ENCODE measurements at regions not wholly inside any gene's neighbourhood (a gene's known extent, or its start where the extent isn't known, plus 50 kb on each side); places are given as distances from the start of the nearest gene placed in this dataset.

DNA sequence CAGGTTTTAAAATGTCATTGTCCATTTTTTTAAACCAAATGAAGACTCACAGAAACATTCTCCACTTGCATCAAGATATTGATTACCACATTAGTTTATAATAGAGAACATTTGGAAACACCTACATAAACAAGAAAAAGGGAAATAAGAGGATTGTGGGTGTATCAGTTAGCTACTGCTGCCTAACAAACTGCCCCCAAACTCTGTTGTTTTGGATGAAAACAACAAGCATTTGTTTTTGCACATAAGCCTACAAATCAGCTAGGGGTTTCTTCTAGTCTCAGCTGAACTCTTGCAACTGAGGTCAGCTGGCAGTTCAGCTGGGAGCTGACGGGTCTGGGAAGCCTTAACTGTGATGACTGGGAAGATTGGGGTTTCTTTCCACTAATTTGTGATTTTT lies 464.4 kb downstream of the COG6 start:
- TF ChIP-seq, protein P1, sequence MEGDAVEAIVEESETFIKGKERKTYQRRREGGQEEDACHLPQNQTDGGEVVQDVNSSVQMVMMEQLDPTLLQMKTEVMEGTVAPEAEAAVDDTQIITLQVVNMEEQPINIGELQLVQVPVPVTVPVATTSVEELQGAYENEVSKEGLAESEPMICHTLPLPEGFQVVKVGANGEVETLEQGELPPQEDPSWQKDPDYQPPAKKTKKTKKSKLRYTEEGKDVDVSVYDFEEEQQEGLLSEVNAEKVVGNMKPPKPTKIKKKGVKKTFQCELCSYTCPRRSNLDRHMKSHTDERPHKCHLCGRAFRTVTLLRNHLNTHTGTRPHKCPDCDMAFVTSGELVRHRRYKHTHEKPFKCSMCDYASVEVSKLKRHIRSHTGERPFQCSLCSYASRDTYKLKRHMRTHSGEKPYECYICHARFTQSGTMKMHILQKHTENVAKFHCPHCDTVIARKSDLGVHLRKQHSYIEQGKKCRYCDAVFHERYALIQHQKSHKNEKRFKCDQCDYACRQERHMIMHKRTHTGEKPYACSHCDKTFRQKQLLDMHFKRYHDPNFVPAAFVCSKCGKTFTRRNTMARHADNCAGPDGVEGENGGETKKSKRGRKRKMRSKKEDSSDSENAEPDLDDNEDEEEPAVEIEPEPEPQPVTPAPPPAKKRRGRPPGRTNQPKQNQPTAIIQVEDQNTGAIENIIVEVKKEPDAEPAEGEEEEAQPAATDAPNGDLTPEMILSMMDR (IDR thresholded peaks at IDR 0.05; ENCODE audit: insufficient read depth, low read depth, low read length): no peak
- no peak for TF ChIP-seq EZH2 (IDR thresholded peaks at IDR 0.05; ENCODE audit: insufficient read depth, low read length)

Data from astrocyte (in vitro differentiated cells and primary cell).